ENCODE measurements at regions not wholly inside any gene's neighbourhood (a gene's known extent, or its start where the extent isn't known, plus 50 kb on each side); places are given as distances from the start of the nearest gene placed in this dataset.

DNA sequence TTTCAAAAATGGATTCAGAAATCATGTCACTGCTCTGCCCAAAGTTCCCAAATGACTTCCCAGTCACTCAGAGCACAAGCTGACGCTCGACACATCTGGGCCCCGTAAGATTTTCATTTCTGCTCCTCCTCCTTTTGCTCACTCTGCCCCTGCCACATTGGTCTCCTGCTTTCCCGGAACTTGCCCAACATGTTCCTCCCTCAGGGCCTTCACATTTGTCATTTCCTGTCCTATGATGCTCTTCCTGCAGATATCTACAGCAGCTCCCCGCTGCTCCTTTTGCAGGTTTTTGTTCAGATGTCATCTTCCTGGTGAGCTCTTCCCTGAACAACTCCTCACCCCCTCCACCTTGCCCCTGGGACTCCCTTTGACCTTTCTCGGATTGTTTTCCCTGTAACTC is 58.5 kb upstream of the IVNS1ABP start (continued):
- TF ChIP-seq ZXDC (CRISPR knock-in tag; IDR thresholded peaks at IDR 0.05) (no peak), ZNF773 (CRISPR knock-in tag; IDR thresholded peaks at IDR 0.05; ENCODE audit: borderline replicate concordance) (no peak), TCF12 (IDR thresholded peaks at IDR 0.05) (no peak), TCF12 (CRISPR knock-in tag; IDR thresholded peaks at IDR 0.05) (no peak), PAF1 (CRISPR knock-in tag; IDR thresholded peaks at IDR 0.05) (no peak)
- TF ChIP-seq, protein P1, sequence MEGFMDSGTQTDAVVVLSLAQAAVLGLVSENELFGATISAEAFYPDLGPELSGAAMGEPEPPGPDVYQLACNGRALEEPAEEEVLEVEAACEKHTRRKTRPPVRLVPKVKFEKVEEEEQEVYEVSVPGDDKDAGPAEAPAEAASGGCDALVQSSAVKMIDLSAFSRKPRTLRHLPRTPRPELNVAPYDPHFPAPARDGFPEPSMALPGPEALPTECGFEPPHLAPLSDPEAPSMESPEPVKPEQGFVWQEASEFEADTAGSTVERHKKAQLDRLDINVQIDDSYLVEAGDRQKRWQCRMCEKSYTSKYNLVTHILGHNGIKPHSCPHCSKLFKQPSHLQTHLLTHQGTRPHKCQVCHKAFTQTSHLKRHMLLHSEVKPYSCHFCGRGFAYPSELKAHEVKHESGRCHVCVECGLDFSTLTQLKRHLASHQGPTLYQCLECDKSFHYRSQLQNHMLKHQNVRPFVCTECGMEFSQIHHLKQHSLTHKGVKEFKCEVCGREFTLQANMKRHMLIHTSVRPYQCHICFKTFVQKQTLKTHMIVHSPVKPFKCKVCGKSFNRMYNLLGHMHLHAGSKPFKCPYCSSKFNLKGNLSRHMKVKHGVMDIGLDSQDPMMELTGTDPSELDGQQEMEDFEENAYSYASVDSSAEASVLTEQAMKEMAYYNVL (CRISPR knock-in tag; IDR thresholded peaks at IDR 0.05; ENCODE audit: borderline replicate concordance): no peak

DNA sequence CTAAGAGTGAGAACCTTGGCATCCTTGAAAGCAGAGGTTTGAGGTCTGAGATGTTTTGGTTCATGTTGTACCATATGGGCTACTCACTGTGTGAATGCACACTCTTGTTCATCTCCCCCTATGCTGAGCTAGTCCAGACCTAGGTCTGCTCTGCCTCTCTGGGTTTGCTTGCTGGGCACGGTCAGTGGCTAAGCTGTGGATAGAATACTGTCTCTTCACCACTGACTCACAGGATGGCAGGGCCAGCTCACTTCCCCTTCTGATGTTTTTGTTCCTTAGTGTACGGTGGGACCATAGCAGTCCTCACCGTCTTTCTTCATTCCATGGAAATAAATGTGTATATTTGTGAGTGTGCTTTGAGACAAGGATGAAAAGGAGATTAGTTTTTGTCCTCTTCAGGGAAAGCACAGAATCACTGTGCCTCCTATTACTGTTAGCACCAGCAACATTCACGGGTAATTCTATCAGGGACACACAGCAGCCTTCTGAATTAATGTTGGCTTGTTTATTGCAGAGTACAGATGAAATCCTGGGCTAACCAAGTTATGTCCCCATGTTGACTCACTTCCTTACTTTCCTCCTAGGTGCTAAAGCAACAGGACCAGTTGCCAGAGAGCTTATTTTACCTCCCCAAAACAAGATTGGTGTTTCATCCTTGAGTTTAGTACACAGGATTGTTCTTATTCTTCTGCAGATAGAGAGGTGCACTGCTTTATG is 56.9 kb upstream of the IVNS1ABP start:
- Histone ChIP-seq H3K36me3 (replicated peaks in 1 of 2; ENCODE audit: control insufficient read depth in 1 of 2, insufficient read depth in 2 of 2, low read length in 2 of 2) (no peaks in the 10 kb centered on the region), H4K20me1 (ENCODE audit: insufficient read depth, low read length) (no peaks in the 10 kb centered on the region), H3K9ac (ENCODE audit: insufficient read depth, low read depth, low read length) (no peak overlapping the region), H3K27ac (ENCODE audit: extremely low read length, insufficient read depth, low read length) (no peak overlapping the region), H3K79me2 (ENCODE audit: insufficient read depth, low read length) (no peaks in the 10 kb centered on the region), H3K9me3 (ENCODE audit: low read length) (no peaks in the 10 kb centered on the region), H3K27me3 (ENCODE audit: control insufficient read depth in 1 of 2, insufficient read depth in 2 of 2, low read length in 2 of 2) (no peaks in the 10 kb centered on the region), H3K4me1 (ENCODE audit: insufficient read depth, low read length) (no peaks in the 10 kb centered on the region), H3K4me3 (replicated peaks in 1 of 3; ENCODE audit: insufficient read depth in 1 of 3, low read depth in 2 of 3, low read length in 3 of 3) (no peak overlapping the region), H3K4me2 (ENCODE audit: low read depth, low read length) (no peak overlapping the region), H2AFZ (ENCODE audit: low read length) (no peak overlapping the region)
- DNase-seq (ENCODE audit: low spot score) (no peak), ATAC-seq (no peak), FAIRE-seq (no peak)
- intact Hi-C loops (cut with micrococcal nuclease; ENCODE audit: unreplicated experiment): no loop called here
- POLR2A ChIA-PET: no interaction called here
- TF ChIP-seq NR3C1 (CRISPR knock-in tag; IDR thresholded peaks at IDR 0.05): no peak
- TF ChIP-seq CCAR2 (optimal IDR thresholded peaks at IDR 0.05; ENCODE audit: low read depth, low read length): no peak
- no peak for TF ChIP-seq SNAI1 (CRISPR knock-in tag; IDR thresholded peaks at IDR 0.05; ENCODE audit: borderline replicate concordance)
- TF ChIP-seq ZSCAN12 (CRISPR knock-in tag; IDR thresholded peaks at IDR 0.05): no peak
- no peak for TF ChIP-seq ZBTB10 (CRISPR knock-in tag; IDR thresholded peaks at IDR 0.05; ENCODE audit: borderline replicate concordance)
- TF ChIP-seq HNRNPL (IDR thresholded peaks at IDR 0.05; ENCODE audit: low read depth, low read length): no peak
- no peak for TF ChIP-seq KLF12 (CRISPR knock-in tag; IDR thresholded peaks at IDR 0.05; ENCODE audit: borderline replicate concordance)
- 66% methylated on average over 3 of the region's 4 CpGs for WGBS (ENCODE audit: low lambda C conversion rate)
- no TSS peak for BruUV-seq (replicated peaks)
- in situ Hi-C loops (cut with HindIII; ENCODE audit: extremely low pct_ligation_motif_present, low pct_unique_long_range_greater_than_20kb): no loop called here
- CTCF ChIA-PET (ENCODE audit: low intra/inter-chr PET ratio, low total read pairs): no interaction called here
